GM12865 (cell line): ENCODE measurements at regions not wholly inside any gene's neighbourhood (a gene's known extent, or its start where the extent isn't known, plus 50 kb on each side); places are given as distances from the start of the nearest gene placed in this dataset.

Experiments used
- DNase-seq: peaks from one replicate; pipeline ENCODE4 v3.0.0; 2010; ENCODE audit warnings: low read depth
- H3K4me3 ChIP-seq: 2 replicates; pipeline ENCODE4 v1.5.1; 2011; ENCODE audit warnings: mild to moderate bottlenecking, low read depth, low read length, control low read depth
- CTCF ChIP-seq: IDR thresholded peaks from 2 replicates; pipeline ENCODE4 v1.5.1; 2011; ENCODE audit warnings: low read length, control low read depth, low read depth, inconsistent platforms; ENCODE audit not compliant: insufficient read depth; ENCODE audit errors: missing control alignments

GRCh38 chr4:111652986-111653385, 492.3 kb upstream of the FAM241A start:
- no peak for DNase-seq
- H3K4me3 ChIP-seq = no peak overlapping the region
- no peak for TF ChIP-seq CTCF

- no peak for DNase-seq
- H3K4me3 ChIP-seq = no peak overlapping the region
- TF ChIP-seq CTCF = no peak
Observed at GRCh38 chr4:111662496-111662895, 482.8 kb upstream of the FAM241A start.

GRCh38 chr4:111664308-111664945, 480.8 kb upstream of the FAM241A start:
- no peak overlapping the region for H3K4me3 ChIP-seq
- no peak for DNase-seq
- TF ChIP-seq CTCF = no peak

GRCh38 chr4:111666826-111667360, 478.4 kb upstream of the FAM241A start:
- DNase-seq = no peak
- no peak overlapping the region for H3K4me3 ChIP-seq
- no peak for TF ChIP-seq CTCF

- TF ChIP-seq CTCF = no peak
- DNase-seq = no peak
- H3K4me3 ChIP-seq = no peak overlapping the region
Observed at GRCh38 chr4:111671756-111672155, 473.5 kb upstream of the FAM241A start.

GRCh38 chr4:111675746-111676145, 469.5 kb upstream of the FAM241A start:
- no peak for DNase-seq
- TF ChIP-seq CTCF = no peak
- H3K4me3 ChIP-seq = no peak overlapping the region

- TF ChIP-seq CTCF = no peak
- no peak for DNase-seq
- H3K4me3 ChIP-seq = no peak overlapping the region
Observed at GRCh38 chr4:111676533-111676932, 468.7 kb upstream of the FAM241A start.
